ENCODE measurements at regions not wholly inside any gene's neighbourhood (a gene's known extent, or its start where the extent isn't known, plus 50 kb on each side); places are given as distances from the start of the nearest gene placed in this dataset.
"Not testable (repeated sequence)": the region's sequence is repeated elsewhere in the genome, so short reads cannot be mapped to it uniquely, and the experiment has no call there.

DNA sequence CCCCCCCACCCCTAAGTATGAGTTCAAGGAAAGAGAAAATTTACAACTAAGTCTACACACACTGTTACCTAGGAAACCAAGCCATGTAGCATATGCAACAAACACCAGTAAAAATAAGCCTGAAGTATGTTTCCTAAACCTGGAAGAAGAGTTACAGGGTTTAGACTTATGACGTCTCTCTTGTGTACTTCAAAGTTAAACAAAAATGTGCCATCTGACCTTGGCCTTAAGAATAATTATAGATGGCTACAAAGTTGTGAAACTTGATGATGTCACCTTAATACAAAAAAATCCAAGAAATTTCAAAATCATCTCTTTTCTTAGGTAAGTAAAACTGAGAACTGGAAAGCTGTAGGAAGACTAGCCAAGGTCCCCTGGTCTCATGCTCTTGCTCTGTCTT is 297.6 kb upstream of the NRXN1 start:
- no peak for DNase-seq (ENCODE audit: low spot score)

DNA sequence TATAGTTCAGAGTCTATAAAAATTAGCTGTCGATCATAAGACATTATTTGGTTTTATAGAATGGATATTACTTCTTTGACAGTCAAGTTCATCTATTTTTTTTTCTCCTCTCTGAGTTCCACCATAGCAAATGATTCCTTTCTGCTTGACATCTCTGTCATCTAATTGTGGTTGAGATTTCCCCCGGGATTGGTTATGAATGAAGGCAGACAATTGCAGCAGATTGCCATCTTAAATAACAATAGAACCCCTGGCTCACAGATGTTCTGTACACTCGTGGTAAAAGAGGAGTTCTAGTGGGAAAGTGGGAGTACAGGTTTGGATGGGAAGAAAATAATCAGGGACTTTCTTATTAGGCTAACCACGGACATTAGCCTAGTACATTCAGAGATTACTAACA is 292.1 kb upstream of the NRXN1 start:
- DNase-seq (ENCODE audit: low spot score): no peak

DNA sequence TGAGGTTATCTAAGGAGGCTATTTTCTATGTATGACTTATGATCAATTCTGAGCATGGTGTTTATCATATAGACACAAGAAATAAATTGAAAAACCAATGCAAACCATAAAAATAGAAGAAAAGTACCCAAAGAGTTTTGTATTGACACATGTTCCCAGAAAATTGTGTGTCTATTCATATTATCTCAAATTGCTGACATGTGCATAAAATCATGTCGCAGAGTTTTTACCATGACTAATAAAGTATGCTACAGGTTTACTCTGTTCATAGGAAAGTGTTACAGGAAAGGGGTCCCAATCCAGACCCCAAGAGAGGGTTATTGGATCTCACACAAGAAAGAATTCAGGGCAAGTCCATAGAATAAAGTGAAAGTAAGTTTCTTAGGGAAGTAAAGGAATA is 290.7 kb upstream of the NRXN1 start:
- DNase-seq (ENCODE audit: low spot score): no peak

DNA sequence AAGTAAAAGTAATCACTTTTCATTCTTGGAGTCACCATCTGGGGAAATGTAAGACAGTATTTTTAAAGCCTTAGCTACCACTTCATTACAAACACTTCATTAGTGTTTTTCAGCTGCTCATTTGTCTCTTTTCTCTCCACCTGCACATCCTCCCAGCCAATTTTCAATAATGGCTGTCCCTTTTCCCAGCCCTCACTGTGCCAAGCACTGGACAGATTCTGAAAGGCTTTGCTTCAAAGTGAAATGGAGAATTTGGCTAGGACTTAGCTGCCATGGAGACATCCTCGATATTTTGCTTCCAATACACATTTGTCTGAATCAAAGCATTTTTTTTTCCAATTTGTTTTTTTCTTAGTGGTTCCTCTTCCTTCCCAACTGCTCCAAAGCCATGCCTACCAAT is 272.4 kb upstream of the NRXN1 start:
- no peak for DNase-seq (ENCODE audit: low spot score)

DNA sequence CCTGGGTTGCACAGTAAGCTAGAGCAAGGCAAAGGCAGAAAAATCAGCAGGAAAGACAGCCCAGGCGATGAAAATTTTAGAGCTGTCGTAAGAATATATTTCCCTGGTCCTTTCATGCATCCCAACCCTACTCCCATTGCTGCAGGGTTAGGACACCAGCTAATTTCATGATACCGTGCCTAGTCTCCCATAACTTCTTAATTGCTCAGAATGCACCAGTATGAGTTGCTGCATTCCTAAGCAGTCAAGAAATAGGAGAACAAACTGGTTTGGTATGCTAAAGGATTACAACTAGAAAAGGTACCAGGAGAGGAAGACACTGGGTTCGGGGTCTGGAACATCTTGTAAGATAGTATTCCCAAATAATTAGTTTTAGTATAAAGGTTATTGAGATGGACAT is 269.4 kb upstream of the NRXN1 start:
- no peak for DNase-seq (ENCODE audit: low spot score)

DNA sequence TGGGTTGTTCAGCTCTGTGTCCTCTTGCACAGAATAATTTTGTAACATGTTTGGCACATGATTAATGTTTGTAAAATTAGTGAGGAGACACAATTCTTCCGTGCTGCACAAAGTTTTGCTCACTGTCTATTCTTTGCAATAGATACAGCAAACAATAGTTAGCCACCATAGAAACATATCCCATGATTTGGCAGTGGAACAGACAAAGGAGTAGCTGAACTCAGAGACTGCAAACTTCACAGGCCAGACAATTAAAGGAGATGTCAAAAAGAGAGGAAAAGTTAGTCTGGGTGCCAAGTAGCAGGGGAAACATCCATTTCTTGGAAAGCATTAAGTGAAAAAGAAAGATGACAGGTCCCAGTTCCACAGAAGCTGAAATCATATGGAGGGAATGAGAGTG is 267.4 kb upstream of the NRXN1 start:
- DNase-seq (ENCODE audit: low spot score): no peak

DNA sequence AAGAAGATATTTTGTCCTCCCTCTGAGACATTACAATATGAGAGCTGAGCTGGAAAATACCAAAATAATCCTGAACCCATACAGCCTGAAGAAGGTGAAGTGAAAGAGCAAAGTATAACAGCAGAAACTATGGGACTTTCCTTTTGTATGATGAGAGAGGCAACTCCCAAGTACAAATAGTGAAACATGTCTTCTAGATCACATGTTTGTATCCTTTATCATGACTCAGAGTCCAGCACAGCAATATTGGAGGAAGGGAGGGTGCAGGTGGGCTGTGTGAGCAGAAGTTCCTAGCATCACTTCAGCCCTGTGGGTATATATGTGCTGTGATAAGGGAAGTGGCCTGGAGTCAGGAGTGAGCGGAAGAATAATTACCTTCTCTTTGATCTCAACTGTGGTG is 265.6 kb upstream of the NRXN1 start:
- no peak for DNase-seq (ENCODE audit: low spot score)

DNA sequence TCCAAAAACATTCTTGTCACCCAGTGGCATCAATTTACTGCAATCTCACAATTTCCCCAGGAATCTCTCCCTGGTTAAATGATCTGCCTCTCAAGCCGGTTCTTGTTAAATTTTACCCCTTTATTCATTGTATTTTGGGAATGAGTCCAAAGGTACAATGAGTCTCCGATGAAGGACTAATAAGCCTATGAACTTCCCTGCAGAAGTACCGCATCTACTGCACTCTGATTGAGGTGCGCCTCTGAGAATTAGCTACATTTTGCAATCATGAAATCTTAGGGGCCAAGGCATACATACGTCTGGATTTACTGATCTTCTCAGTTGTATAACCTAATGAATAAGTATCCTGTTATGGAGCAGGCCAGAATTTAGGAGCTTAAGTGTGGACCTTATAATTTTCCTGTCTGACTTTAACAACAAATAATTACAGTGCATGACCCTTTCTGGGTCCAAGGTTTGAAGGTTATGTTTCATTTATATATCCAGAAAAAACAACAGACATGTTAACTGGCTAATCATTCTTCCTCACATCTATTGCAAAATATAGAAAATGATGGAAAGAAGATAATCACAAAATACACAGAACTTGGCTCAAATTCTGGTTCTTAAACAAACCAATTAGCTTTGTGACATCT is 261.8 kb upstream of the NRXN1 start:
- no peak for DNase-seq (ENCODE audit: low spot score)

DNA sequence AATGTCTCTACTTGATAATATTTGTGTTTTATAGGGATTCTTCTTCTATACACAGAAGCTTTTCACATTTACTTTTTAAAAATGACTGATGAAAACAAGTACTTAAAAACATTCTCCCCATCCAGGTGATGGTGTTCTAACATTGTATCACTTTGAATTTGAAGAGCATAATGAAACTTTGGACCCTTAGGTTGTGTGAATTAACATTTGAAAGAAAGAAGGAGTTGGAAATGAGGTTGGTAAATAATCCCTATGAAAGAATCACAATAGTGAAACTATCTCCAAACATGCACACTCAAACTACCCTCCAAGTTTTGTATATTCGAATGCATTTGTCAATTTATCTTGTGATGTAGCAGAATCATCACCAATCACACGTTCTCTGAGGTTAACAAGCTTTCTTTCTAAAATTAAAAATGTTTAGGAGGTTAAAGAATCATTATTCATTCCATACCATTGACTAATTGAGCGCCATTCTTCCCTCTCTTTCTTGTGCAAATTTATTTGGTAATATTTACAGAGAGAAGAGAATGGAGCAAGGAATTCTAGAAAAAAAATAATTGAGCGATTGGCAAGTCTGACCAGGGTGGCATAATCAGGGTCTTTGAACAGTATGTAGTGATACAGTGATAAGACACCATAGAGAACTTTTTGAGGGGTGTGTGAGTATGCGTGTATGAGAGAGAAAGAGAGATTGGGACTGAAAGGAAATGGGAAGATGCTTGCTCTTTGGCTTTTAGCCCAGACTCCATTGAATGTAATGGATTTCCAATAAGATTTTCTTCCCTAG is 260.0 kb upstream of the NRXN1 start:
- DNase-seq (ENCODE audit: low spot score): no peak

DNA sequence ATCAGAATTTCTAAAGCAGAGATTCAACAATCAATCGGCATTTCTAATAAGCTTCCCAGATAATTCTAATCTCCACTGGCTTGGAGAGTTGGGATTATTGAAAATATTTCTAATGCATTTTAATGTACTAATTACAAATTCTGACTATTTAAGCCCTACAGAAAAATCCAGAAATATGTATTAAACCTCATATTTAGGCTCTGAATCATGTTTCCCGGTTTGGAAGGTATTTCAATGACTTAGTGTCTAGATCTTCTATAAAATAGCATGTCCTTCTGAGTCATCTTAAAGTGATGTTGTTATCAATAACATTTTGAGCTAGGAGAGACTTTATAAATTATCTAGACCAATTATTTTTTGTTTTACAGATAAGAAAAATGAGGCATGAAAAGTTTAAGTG is 258.8 kb upstream of the NRXN1 start:
- no peak for DNase-seq (ENCODE audit: low spot score)

DNA sequence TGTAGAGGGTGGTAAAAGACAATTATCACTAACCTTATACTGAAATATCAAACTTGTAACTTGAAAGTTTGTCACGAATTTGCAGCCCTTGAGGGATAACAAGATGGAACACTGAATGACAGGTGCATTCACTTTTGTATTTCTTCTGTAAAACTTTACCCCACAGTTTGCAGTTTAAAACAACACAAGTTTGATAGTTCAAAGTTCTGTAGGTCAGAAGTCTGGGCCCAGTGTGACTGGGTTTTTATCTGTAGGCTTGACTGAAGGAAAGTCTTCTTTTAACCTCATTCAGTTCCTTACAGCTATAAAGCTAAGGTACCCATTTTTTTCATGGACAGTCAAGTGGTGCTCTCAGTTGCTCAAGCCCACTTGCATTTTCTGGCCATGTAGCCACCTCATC is 257.1 kb upstream of the NRXN1 start:
- no peak for DNase-seq (ENCODE audit: low spot score)

DNA sequence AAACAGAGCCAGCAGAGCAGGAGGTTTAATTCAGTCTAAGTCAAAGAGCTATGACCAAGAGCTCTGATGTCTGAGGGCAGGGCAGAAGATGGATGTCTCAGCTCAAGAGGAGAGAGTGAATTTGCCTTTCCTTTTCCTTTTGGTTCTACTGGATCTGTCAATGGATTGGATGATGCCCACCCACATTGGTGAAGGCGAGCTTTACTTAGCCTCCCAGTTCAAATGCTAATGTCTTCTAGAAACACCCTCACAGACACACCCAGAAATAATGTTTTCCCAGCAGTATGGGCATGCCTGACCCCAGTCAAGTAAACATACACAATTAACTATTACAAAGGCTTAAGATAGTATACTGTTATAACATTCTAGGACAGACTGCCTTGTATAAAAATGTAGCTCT is 236.3 kb upstream of the NRXN1 start:
- no peak for DNase-seq (ENCODE audit: low spot score)

DNA sequence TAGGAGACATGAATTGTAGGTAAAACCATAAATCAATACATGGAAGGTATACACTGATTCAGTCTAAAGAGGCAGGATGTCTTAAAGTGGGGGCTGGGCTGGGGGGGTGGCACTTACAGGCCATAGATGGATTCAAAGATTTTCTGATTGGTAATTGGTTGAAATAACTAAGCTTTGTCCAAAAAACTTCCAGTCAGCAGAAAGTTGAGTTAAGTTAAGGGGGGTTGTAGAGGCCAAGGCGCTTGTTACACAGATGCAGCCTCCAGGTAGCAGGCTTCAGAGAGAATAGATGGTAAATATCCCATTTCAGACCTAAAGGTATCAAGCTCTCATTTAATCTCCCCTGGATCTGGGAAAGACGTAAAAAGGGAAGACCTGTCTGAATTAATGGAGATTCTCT is 233.6 kb upstream of the NRXN1 start:
- no peak for DNase-seq (ENCODE audit: low spot score)

DNA sequence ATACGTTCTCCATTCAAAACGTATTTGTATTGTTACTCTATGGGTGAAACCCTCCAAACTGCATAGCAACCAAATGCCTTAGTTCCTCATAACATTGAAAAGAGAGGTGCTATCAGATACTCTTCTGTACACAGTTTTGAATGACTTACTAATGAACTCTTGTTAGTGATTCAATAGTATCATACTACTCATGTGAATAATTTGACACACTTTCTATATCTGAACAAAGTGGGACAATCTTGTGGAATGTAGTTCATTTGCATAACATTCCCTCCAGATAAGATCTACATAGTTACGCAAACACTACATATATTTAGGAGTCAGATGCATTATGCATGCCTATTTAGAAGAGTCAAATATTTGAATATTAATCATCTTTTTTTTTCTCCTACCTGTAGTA is 232.0 kb upstream of the NRXN1 start:
- no peak for DNase-seq (ENCODE audit: low spot score)

DNA sequence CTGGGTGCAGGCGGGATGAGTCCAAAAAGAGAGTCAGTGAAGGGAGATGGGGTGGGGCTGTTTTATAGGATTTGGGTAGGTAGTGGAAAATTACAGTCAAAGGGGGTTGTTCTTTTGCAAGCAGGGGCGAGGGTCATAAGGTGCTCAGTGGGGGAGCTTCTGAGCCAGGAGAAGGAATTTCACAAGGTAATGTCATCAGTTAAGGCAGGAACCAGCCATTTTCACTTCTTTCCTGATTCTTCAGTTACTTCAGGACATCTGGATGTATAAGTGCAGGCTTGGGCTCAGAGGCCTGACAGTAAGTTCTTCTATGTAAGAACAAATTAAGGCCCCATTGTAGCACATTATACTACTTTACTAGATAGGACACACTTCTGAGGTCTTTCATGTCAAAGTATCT is 231.2 kb upstream of the NRXN1 start:
- not testable (repeated sequence) for DNase-seq (ENCODE audit: low spot score)

DNA sequence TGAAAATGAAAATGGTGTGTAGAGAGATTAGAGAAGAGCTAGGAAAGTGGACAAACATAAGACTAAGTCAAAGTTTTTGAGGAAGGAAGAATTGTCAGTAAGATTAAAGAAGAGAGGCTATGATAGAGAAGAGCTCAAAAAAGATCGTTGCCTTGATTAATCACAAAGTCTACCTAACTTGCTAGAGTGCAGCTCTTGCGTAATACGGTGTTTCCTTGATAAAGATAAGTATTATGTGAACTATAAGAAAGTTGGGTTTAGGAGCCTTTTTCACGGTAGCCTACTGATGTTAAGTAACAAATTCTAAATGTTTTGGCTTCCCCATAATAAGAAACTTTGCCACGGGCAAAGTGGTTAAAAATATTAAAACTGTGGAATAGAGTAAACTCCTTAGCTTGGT is 226.4 kb upstream of the NRXN1 start:
- DNase-seq (ENCODE audit: low spot score): no peak

DNA sequence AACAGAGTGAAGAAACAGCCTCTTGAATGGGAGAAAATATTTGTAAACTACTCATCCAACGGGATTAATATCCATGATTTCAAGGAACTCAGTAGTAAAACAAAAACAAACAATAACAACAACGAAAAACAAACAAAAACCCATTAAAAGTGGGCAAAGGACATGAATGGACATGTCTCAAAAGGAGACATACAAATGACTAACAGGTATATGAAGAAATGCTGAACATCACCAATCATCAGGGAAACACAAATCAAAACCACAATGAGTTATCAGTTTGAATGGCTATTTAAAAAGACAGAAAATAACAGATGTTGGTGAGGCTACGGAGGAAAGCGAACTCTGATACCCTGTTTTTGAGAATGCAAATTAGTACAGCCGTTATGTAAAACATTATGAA is 224.8 kb upstream of the NRXN1 start:
- no peak for DNase-seq (ENCODE audit: low spot score)

DNA sequence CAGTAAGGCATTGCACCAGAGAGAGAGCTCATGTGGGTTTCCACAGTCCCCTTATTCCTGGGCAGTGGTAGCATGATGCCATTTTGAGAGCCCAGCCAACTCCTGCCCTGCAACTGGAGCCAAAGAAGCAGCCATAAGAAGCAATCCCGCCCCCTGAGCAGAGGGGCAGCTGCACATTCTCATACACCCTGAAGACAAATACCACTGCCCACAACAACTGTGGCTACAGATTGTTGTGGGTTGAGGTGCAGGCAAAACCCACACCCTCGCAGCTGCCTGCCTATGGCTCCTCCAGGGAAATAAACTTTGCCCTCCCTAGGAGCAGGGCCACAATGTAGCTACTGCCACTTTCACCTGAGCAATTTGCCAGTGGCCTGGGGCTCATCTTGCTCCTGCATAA is 219.4 kb upstream of the NRXN1 start:
- no peak for DNase-seq (ENCODE audit: low spot score)

DNA sequence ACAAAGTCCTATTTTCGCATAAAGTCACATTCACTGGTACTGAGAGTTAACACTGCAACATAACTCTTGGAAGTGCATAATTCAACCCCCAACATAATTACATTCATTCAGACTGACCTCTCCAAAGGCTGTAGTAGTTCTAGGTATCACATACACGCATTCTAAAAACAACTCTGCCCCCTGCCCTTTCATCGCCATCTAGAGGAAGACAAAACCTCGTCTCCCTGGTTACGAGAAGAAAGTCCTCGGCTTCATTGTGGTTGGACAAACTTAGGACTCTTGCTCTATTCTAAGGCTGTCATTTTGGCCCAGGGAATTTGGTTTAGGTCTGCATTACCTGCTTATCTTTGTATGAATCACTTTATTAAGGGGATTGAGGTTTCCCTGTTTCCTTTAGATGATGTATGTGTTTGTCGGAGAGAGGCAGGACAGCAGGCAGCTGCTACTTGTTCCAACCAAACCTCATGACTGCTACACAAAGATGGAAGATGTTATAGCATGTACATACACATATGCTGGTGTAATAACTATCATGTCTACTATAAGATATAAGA is 215.4 kb upstream of the NRXN1 start:
- peak; percentile 13 for DNase-seq (ENCODE audit: low spot score)

DNA sequence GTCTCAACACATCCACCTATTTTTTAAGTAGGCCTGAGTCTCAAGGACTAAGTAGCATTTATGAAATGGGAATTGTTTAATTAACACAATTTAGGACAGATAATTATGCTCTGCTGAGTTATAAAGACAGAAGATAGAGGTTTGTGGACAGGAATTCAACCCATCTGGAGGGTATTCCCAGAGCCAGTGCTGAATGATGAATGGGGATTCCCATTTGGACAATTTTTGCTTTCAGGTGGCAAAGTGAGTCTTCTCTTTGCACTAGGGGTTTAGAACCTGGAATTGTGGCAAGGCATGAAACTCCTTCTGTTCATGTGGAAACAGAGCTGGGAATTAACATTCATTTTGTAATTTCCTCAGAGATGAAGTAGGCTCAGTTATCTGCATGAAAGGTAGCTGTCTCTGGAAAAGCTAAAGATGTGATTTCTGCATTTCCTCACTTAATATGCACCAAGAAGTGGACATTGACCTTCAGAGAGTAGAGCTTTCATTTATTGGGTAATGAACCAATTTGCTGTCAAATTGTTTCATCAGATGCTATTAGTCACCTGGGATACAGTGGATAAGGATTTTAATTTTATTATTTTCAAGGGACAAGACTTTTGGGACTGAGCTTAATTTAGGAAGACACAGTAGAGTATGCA is 212.1 kb upstream of the NRXN1 start:
- no peak for DNase-seq (ENCODE audit: low spot score)

DNA sequence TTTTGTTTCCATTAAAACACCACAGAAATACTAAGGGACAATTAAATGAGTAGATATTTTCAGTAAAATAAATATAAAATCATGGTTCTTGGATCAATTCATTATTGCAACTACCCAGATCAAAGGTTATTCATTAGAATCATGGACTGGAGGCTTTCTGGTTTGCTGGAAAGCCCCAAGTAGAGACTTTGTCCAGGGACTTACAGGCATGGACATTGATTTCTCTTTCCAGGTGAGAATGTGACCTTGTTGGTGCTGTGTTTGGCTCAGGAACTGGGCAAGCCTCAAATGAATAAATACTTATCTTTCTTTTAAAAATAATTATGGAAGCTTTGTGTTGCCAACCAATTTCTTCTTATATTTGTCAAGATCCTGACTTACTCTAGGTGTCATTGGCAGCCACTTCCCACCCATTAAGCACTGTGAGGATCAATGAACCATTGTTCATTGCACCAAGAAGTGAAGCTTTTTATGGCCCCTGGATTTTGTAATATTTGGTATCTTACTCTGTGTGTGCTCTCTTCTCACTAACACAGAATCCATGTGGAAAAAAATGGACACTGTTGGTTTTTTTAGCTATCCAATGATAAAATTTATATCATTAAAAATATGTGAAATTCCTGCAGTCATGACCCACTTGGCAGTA is 205.8 kb upstream of the NRXN1 start:
- DNase-seq (ENCODE audit: low spot score): no peak

DNA sequence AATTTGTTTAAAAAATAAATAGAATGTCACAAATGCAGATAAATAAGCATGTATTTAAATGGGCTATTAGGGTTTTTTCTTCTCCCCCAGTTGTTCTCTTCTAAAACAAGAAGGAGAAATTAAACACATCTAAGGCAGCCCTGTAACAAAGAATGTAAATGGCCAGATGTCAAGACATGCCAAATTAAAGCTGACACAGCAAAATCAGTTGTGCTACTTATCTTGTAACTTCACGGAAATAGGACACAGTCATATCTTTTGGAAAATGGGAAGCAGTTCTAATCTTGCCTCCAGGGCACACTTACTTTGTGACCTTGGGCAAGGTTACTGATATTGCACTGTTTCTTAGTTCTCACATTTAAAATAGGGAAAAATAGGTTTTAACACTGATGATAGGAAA is 200.1 kb upstream of the NRXN1 start:
- no peak for DNase-seq (ENCODE audit: low spot score)

DNA sequence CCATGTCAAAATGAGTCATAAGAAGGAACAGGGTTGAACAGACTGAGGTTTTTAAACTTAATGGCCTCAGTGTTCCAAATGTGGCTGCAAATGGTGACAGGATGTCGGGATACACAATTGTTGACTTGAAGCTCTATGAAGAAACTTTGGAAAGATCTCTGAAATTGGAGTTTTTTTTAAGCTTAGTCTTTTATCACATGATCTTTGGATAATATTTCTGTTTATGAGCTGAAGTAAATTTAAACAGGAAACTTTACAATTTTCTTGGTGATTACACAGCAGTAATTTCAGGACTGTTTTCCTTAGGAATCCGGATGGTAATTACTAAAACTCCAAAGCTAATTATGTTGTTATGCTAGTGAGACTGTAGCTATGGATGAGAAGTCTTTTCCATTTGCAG is 199.1 kb upstream of the NRXN1 start:
- no peak for DNase-seq (ENCODE audit: low spot score)
